ENCODE measurements at regions not wholly inside any gene's neighbourhood (a gene's known extent, or its start where the extent isn't known, plus 50 kb on each side); places are given as distances from the start of the nearest gene placed in this dataset.
A peak's percentile ranks its signal among the peaks of the same experiment; 100 is the strongest.

- DNase-seq: no peak
Observed at GRCh38 chr15:99440551-99441443, 125.0 kb upstream of the MEF2A start.

GRCh38 chr15:99441444-99441800, 124.4 kb upstream of the MEF2A start:
- DNase-seq: no peak

DNA sequence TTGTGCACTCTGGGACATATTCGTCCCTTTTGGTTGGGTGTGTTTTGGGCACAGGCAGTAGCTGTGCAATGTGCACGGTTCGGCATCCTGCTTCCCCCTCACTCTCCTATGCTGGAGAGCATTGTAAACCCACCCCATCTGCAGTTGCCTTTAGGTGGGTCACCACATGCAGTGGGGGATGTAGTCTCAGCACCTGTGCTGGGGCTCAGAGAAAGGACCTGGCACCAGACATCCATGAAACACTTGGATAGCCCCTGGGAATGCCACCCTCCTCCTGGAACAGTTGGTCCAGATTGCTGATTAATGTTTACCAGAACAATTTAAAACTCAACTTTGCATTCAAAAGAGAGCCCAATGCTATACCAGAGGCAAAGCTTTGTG, 123.9 kb upstream of the MEF2A start:
- no peak for DNase-seq

DNA sequence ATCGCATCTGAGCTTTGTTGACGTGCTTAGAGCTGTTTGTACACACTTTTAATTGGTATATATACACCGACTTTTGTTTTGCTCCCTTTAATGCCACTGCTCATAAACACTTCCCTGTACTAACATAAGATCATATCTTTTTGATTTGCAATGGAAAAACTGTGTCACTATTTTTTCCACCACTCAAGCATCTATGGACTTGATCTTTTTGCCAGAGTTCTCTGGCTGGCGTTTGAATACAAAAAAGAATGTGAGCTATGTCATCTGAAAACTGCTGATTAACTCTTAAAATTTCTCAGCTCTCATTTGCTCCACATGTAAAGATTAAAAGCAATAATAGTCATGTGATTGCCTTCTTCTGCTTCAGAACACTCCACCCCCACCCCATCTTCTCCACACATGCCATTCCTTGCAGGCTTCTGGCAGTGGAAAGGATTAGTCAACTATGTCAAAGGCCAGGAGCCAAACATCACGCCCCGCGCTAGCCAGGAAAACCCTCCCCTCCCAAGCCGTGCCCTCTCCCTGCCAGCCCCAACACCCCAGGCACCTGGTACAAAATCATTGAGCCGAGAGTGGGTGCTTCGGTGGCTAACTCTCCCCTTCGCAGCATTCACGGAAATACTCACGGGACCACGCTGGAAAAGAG, 123.4 kb upstream of the MEF2A start:
- no peak for DNase-seq

- no peak for DNase-seq
Observed at GRCh38 chr15:99443056-99443756, 122.6 kb upstream of the MEF2A start.

- DNase-seq: no peak
Observed at GRCh38 chr15:99443768-99444446, 121.9 kb upstream of the MEF2A start.

DNA sequence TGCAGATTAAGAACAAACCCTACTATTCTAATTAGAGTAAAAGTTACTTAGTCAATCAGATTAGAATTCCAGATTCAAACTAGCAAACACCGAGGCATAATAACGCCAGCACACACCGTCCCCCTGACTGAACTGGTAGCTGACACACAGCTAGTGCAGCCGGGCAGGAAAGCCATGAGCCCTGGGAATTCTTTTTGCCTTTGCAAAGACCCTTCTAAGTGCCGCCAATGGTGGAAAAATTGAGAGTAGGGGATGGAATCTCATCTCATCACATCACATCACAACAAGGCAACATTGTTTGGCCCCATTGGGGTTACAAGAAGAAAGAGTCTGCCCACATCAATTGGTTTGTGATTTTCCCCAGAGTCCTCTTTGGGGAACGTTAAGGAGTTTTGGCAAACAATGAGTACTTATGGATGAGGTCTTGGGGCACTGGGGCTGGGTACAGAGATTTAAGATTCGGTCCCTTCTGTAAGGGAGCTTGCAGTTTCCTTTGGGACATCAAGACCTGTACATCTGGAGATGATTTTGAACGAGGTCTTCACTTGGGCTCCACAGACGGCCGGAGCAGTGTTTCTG, 120.4 kb upstream of the MEF2A start:
- DNase-seq: no peak

- DNase-seq: no peak
Observed at GRCh38 chr15:99446565-99447496, 119.0 kb upstream of the MEF2A start.

DNA sequence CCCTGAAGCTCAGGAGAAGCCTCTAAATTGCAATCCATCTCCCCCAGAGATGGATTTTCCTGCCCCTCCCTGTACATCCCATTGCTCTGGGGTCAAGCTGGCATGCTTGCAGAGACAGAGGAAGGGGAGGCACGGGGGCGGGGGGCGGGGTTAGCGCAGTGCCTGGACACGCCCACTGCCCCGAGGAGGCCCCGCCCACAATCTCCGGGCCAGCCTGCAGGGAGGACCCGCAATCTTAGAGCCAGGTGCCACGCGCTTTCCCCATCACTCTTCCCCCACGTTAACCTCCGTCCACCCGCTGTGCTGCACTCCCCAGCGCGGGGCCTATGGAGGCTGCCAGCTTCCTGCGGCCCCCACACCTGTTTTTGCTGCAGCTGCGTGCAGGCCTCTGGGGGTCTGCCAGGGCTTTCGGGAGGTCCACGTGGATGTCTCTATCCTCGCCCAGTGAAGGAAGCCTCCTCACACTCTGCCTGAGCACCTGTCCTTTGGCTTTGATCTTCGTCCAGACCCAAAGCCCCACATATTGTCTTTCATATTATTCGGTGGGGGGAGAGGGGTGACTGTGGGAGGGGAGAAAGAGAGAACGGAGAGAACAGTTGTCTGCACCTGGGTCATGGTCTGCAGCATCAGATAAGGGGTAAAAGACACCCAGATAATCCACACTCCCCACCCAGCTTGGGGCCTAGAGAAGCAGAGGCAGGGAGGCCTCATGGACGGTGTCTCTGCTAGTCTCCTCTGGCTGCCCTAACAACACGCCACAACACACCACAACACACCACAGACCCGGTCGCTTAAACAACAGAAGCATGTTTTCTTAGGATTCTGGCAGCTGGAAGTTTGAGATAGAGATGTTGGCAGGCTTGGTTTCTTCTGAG, 118.0 kb upstream of the MEF2A start:
- DNase-seq: no peak

DNA sequence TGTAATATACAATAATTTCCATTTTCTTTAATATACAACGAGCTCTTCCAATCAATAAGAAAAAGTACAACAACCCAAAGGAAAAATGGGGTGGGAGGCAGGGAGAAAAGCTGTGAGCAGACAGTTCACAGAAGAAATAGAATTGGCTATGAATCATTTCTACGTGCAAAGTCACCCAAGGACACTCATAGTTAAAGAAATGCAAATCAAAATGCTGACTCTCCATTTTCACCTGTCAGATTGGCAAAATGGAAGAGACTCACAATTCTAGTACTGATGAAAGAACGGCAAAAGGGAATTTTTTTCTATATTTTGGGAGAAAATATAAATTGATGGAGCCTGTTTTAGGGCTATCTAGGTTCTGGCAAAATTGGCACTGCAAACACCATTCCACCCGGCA, 116.3 kb upstream of the MEF2A start:
- DNase-seq: no peak

- DNase-seq: no peak
Observed at GRCh38 chr15:99450896-99451358, 114.9 kb upstream of the MEF2A start.

GRCh38 chr15:99451484-99451883, 114.3 kb upstream of the MEF2A start:
- no peak for DNase-seq

DNA sequence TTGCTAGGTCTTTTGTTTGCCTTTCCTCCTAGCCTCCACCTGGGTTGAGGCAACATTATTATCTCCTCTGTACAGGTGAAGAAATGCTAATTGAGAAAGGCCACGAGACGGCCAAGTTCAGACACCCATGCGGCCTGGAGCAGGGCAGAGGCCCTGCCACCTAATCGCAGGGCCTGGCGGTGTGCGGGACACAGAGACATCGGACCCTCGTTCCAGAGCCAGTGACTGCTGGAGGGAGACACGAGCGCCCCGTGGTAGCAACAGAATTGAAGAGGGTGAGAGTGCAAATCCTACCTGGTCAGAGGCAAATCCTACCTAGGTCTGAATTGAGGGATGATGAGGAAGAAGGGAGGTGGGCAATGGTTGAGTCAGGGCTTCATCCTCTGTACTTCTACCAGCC, 113.8 kb upstream of the MEF2A start:
- DNase-seq: no peak

DNA sequence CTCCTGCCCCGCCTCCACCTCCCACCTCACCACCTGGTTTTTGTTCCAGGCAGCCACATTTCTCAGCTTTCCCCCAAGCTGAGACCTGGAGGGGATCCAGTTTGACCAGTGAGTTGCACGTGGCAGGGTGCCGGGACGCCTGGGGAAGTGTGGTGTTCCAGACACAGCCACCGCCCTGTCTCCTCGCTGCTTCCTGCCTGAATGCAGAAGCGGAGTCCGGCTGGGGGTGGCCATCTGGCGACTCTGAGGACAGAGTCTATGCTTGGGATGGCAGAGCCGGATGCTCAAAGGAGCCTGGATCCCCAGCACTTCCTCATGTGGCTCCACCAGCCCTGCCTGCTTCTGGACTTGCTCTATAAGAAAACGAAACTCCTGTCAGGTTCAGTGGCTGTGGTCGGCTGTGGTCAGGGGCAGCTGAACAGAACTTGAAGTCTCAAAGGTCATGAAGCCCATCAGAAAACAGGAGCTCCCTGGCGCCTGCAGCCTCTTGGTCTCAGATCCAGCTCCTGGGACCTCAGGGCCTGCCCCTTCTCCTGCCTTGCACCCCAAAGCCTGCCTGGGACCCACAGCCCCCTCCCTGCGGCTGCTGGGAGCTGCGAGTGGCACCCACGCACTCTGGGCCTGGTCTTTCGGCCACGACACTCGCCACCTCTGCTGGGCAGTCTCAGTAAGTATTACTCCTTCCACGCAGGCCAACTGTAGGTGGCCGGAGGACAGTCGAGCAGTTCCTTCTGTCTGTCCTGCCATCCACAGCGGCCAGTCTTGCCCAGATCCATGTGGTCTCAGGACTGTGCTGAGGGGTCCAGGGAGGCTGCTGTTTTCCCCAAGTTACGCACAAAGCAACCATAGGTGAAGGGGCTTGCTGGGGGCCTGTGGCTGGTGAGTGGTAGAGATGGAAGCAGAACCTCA, 112.8 kb upstream of the MEF2A start:
- DNase-seq: peak; percentile 68 to 71

DNA sequence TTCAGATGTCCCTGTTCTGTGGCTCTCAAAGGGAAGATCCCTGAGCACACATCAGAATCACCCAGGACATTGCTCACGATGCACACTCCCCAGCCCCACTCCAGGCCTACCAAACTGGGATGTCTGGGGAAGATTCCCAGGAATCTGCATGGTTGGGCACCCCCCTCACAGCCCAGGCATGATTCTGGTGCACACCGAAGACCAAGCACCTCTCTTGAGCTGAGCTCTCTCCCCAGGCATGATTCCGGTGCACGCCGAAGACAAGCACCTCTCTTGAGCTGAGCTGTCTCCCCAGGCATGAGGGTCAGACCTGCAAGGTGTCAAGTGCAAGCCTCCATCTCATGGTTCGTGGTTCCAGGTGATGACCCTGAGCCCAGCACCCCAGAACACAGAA, 112.2 kb upstream of the MEF2A start:
- DNase-seq: no peak

DNA sequence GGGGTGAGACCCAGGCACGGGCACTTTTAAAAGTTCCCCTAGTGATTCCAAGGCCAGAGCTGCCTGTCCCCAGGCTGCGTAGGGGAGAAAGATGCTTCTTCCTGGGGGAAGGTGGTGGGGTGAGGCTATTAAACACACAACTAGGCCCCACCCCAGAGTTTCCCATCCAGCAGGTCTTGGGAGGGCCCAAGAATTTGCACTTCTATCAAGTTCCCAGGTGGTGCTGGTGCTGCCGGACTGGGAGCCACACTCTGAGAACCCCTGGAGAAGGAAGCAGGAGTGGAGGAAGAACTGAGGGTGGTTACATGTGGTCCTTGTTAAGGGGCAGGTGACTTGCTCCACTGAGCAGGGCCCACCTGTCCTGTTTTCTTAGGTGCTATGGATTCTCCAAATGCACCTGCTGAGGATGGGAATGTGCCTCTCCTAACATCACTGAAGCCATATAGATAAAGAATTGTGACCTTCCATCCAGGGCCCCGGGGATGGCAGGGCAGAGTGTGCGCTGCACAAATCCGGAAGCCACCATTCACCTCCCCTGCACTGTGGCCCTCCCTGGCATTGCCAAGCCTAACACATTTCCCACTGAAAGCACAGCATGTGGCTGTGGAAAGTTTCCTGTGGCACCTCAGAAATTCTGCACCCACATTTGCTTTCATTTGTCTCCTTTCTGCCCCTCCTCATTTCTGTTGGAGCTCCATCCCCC, 111.5 kb upstream of the MEF2A start:
- no peak for DNase-seq

- no peak for DNase-seq
Observed at GRCh38 chr15:99454941-99455788, 110.6 kb upstream of the MEF2A start.

GRCh38 chr15:99455789-99456160, 110.0 kb upstream of the MEF2A start:
- no peak for DNase-seq
